Gastrocnemius medialis (tissue), 4 donors: ENCODE measurements at regions not wholly inside any gene's neighbourhood (a gene's known extent, or its start where the extent isn't known, plus 50 kb on each side); places are given as distances from the start of the nearest gene placed in this dataset.

Source experiments
- ATAC-seq, 2 donors: fragments of 150-250 bp; one replicate each; pipeline ENCODE4 v1.9.1; 2016
- DNase-seq, 2 donors: peaks; one replicate each; pipeline ENCODE4 v3.0.0-alpha.2; 2019
- H3K27ac ChIP-seq, 4 donors: fragments of 200-600 bp; sonication (generic); 1 replicate in 1 of 4; 2 replicates in 3 of 4; pipeline ENCODE4 v1.5.1; 2016 to 2018; ENCODE audit warnings: mild to moderate bottlenecking in 2 of 4, moderate library complexity in 1 of 4
- H3K27me3 ChIP-seq, 3 donors: fragments of 200-600 bp; sonication (generic) in 2 of 3; 1 replicate in 1 of 3; 2 replicates in 2 of 3; pipeline versions ENCODE4 v1.5.1 to v1.6.0; 2016 to 2019; ENCODE audit warnings: mild to moderate bottlenecking in 1 of 3, moderate library complexity in 1 of 3
- H3K36me3 ChIP-seq, 2 donors: fragments of 200-600 bp; sonication (generic) in 1 of 2; one replicate each; pipeline ENCODE4 v1.5.1; 2017 to 2018
- H3K4me1 ChIP-seq, 2 donors: fragments of 200-600 bp; sonication (generic) in 1 of 2; one replicate each; pipeline ENCODE4 v1.5.1; 2016 to 2017; ENCODE audit warnings: mild to moderate bottlenecking in 2 of 2
- H3K4me3 ChIP-seq, 4 donors: fragments of 200-600 bp; sonication (generic) in 3 of 4; 1 replicate in 1 of 4; 2 replicates in 3 of 4; pipeline ENCODE4 v1.5.1; 2016 to 2019; ENCODE audit warnings: mild to moderate bottlenecking in 2 of 4
- H3K9me3 ChIP-seq, 3 donors: fragments of 200-600 bp; sonication (generic) in 2 of 3; 1 replicate in 1 of 3; 2 replicates in 2 of 3; pipeline ENCODE4 v1.5.1; 2016 to 2019
- CTCF ChIP-seq, 5 experiments: fragments of 450-650 bp in 3 of 5; fragments of 200-600 bp in 2 of 5; sonication (generic) in 2 of 5; IDR thresholded peaks in 4 of 5; conservative IDR thresholded peaks in 1 of 5; 1 replicate in 4 of 5; 2 replicates in 1 of 5; pipeline ENCODE4 v1.5.1; 2016 to 2019; ENCODE audit warnings: antibody characterized with exemption in 5 of 5, mild to moderate bottlenecking in 3 of 5, moderate library complexity in 3 of 5
- POLR2A ChIP-seq, 2 donors: fragments of 450-650 bp; IDR thresholded peaks; one replicate each; pipeline ENCODE4 v1.6.1; 2017; ENCODE audit warnings: antibody characterized with exemption in 2 of 2, mild to moderate bottlenecking in 2 of 2, moderate library complexity in 2 of 2
- in situ Hi-C, 4 donors: fragments of 200-750 bp; cut with MboI; loops; one replicate each; pipeline versions ENCODE4 v1.15.0 to v1.8.0; 2017; ENCODE audit warnings: low sequenced_read_pairs in 4 of 4
- intact Hi-C: fragments of 100-400 bp; cut with DNase I; formaldehyde crosslinking; loops from one replicate; pipeline ENCODE4 v1.15.1; 2023; ENCODE audit warnings: low total_unique reads

- Histone ChIP-seq H3K4me3 (no peak overlapping the region), H3K4me1 (no peaks in the 10 kb centered on the region), H3K27me3 (no peaks in the 10 kb centered on the region), H3K36me3 (no peaks in the 10 kb centered on the region), H3K27ac (no peak overlapping the region), H3K9me3 (no peaks in the 10 kb centered on the region)
- no peak for ATAC-seq
- TF ChIP-seq CTCF (IDR thresholded peaks at IDR 0.05 in 4 of 5, conservative IDR thresholded peaks at IDR 0.05 in 1 of 5) (peak in 2 of 5 experiments; percentile 26 to 48), POLR2A (IDR thresholded peaks at IDR 0.05) (no peak)
- no peak for DNase-seq
- intact Hi-C loops (no loop called here), in situ Hi-C loops (no loop called here)
Observed at GRCh38 chr13:23960566-23961156, 63.4 kb upstream of the C1QTNF9B start.

GRCh38 chr13:23963184-23963931, 66.1 kb upstream of the C1QTNF9B start:
- Histone ChIP-seq H3K27ac (no peak overlapping the region), H3K4me1 (no peaks in the 10 kb centered on the region), H3K36me3 (no peaks in the 10 kb centered on the region), H3K4me3 (no peak overlapping the region), H3K9me3 (no peaks in the 10 kb centered on the region), H3K27me3 (no peaks in the 10 kb centered on the region)
- intact Hi-C loops = no loop called here
- TF ChIP-seq CTCF (IDR thresholded peaks at IDR 0.05 in 4 of 5, conservative IDR thresholded peaks at IDR 0.05 in 1 of 5) (no peak), POLR2A (IDR thresholded peaks at IDR 0.05) (no peak)
- in situ Hi-C loops = no loop called here
- ATAC-seq (no peak), DNase-seq (no peak)

- ATAC-seq = no peak
- H3K27ac ChIP-seq = no peak overlapping the region
- H3K4me1 ChIP-seq = no peaks in the 10 kb centered on the region
- no peaks in the 10 kb centered on the region for H3K9me3 ChIP-seq
- in situ Hi-C loops = no loop called here
- H3K4me3 ChIP-seq = no peak overlapping the region
- no peaks in the 10 kb centered on the region for H3K27me3 ChIP-seq
- H3K36me3 ChIP-seq = no peaks in the 10 kb centered on the region
- TF ChIP-seq CTCF (IDR thresholded peaks at IDR 0.05 in 4 of 5, conservative IDR thresholded peaks at IDR 0.05 in 1 of 5) (no peak), POLR2A (IDR thresholded peaks at IDR 0.05) (no peak)
- intact Hi-C loops = no loop called here
- no peak for DNase-seq
Observed at GRCh38 chr13:23963947-23964346, 66.6 kb upstream of the C1QTNF9B start.

- Histone ChIP-seq H3K27ac (no peak overlapping the region), H3K36me3 (no peaks in the 10 kb centered on the region), H3K9me3 (no peaks in the 10 kb centered on the region), H3K4me1 (no peaks in the 10 kb centered on the region), H3K4me3 (no peak overlapping the region), H3K27me3 (no peaks in the 10 kb centered on the region)
- in situ Hi-C loops (no loop called here), intact Hi-C loops (no loop called here)
- TF ChIP-seq CTCF (IDR thresholded peaks at IDR 0.05 in 4 of 5, conservative IDR thresholded peaks at IDR 0.05 in 1 of 5) (no peak), POLR2A (IDR thresholded peaks at IDR 0.05) (no peak)
- ATAC-seq (no peak), DNase-seq (no peak)
Observed at GRCh38 chr13:23965346-23965745, 68.0 kb upstream of the C1QTNF9B start.
